ENCODE measurements at regions not wholly inside any gene's neighbourhood (a gene's known extent, or its start where the extent isn't known, plus 50 kb on each side); places are given as distances from the start of the nearest gene placed in this dataset.

DNA sequence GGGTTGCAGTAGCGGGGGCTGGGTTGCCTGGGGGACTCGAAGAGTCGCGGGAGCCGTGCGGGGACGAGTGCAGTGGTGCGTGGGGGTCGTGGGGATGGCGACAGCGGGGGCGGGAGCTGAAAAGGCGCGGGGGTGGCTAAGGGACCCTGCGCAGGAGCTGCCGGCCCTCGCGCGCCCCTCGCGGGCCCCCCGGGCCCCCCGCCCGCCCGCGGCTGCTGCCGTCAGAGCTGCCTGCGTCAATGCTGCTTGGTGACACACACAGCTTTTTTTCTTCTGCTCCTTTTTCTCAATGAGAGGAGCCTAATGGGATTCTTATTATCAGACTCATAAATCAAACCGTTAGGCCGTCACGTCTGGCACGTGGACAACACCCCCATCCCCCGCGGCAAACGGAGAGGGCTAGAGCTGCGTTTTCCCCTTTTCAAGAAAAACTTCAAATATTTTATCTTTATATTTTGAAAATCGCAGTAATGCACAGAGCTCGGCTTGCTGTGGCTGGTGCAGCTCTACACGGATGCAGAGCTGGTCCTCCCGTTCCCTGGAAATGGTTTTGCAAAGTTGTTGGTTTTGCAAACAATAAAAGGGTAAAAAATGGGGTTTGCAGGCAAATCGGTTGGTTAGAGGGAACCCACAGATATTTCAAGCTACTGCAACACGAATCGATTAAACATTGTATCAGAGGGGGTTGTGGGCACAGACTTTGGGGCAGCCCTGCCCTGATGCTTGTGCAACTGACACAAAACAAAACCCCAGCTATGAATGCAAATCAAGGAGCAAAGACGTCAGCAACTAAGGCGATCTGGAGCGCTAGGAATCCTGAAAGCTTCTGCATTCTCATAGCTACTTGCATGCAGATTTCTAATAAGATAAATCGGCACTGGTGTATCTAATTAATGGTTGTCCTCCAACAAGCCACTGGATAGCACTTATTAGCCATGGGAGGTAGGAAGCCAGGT is 161.4 kb downstream of the TBXT start:
- Mint-ChIP-seq H3K4me1 (peaks cover 55% of the 10 kb centered on the region), H3K9me3 (peaks cover 5% of the 10 kb centered on the region), H3K27me3 (ENCODE audit: insufficient read depth, low read depth) (peaks cover 33% of the 10 kb centered on the region), H3K4me3 (peak overlapping the region; percentile 86), H3K36me3 (no peaks in the 10 kb centered on the region), H3K27ac (peak overlapping the region; percentile 57)
- no peaks in the 10 kb centered on the region for H3K9me3 ChIP-seq (ENCODE audit: low read depth)
- H3K79me2 ChIP-seq (ENCODE audit: low read depth): no peaks in the 10 kb centered on the region
- H3K36me3 ChIP-seq: no peaks in the 10 kb centered on the region
- H3K9ac ChIP-seq: no peak overlapping the region
- H2AFZ ChIP-seq (replicated peaks): peak overlapping the region; percentile 23
- peak; percentile 28 for TF ChIP-seq EZH2phosphoT487 (IDR thresholded peaks at IDR 0.05)
- TF ChIP-seq, protein P1, sequence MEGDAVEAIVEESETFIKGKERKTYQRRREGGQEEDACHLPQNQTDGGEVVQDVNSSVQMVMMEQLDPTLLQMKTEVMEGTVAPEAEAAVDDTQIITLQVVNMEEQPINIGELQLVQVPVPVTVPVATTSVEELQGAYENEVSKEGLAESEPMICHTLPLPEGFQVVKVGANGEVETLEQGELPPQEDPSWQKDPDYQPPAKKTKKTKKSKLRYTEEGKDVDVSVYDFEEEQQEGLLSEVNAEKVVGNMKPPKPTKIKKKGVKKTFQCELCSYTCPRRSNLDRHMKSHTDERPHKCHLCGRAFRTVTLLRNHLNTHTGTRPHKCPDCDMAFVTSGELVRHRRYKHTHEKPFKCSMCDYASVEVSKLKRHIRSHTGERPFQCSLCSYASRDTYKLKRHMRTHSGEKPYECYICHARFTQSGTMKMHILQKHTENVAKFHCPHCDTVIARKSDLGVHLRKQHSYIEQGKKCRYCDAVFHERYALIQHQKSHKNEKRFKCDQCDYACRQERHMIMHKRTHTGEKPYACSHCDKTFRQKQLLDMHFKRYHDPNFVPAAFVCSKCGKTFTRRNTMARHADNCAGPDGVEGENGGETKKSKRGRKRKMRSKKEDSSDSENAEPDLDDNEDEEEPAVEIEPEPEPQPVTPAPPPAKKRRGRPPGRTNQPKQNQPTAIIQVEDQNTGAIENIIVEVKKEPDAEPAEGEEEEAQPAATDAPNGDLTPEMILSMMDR (IDR thresholded peaks at IDR 0.05): no peak
- TF ChIP-seq EZH2 (IDR thresholded peaks at IDR 0.05): peak; percentile 39
- peaks cover 36% of the 10 kb centered on the region for H3K4me1 ChIP-seq
- H3K4me2 ChIP-seq: peak overlapping the region; percentile 77
- H3K4me3 ChIP-seq: peak overlapping the region; percentile 43
- H3K27me3 ChIP-seq: peaks cover 77% of the 10 kb centered on the region
- DNase-seq (ENCODE audit: low spot score): peak; percentile 70
- H3K27ac ChIP-seq: no peak overlapping the region
- H3F3A ChIP-seq (ENCODE audit: low read depth): no peaks in the 10 kb centered on the region
- peaks cover 3% of the 10 kb centered on the region for H4K20me1 ChIP-seq (ENCODE audit: low read depth)

DNA sequence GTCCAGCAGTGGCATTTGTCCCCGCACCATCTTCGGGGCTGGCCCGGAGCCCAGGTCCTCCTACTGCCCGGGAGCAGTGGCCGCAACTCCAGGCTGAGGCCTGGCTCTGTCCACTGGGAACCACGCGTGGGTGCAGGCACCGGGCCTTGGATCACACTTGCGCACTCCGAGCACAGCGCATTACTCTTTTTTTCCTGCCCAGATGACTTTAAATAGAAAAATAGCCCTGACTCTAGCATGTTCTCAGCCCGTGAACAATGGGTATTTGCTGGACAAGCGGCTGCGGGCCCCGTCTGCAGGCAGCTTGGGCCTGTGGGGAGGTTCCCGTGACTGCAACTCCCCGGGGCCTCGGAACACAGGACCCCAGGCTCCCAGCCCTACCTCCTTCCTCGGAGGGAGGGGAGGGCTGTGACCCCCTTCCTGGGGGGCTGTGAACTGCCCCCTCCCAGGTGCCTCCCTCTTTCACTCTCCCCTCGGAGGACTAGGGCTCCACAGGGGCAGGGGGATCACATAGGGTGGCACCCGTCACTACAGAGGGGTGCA is 162.2 kb downstream of the TBXT start:
- Histone ChIP-seq H3K36me3 (no peaks in the 10 kb centered on the region), H3F3A (ENCODE audit: low read depth) (no peaks in the 10 kb centered on the region), H3K4me3 (peak overlapping the region; percentile 43), H3K9ac (no peak overlapping the region), H3K27me3 (peaks cover 69% of the 10 kb centered on the region), H4K20me1 (ENCODE audit: low read depth) (peaks cover 3% of the 10 kb centered on the region), H3K79me2 (ENCODE audit: low read depth) (no peaks in the 10 kb centered on the region), H3K4me1 (peaks cover 36% of the 10 kb centered on the region), H3K9me3 (ENCODE audit: low read depth) (no peaks in the 10 kb centered on the region), H2AFZ (replicated peaks) (peak overlapping the region; percentile 23), H3K4me2 (peak overlapping the region; percentile 77), H3K27ac (no peak overlapping the region)
- peaks cover 33% of the 10 kb centered on the region for H3K27me3 Mint-ChIP-seq (ENCODE audit: insufficient read depth, low read depth)
- TF ChIP-seq, protein P1 (IDR thresholded peaks at IDR 0.05): no peak
- TF ChIP-seq EZH2phosphoT487 (IDR thresholded peaks at IDR 0.05) (no peak), EZH2 (IDR thresholded peaks at IDR 0.05) (no peak)
- H3K4me1 Mint-ChIP-seq: peaks cover 55% of the 10 kb centered on the region
- peak overlapping the region; percentile 93 for H3K27ac Mint-ChIP-seq
- H3K9me3 Mint-ChIP-seq: peaks cover 5% of the 10 kb centered on the region
- peak overlapping the region; percentile 80 for H3K4me3 Mint-ChIP-seq
- DNase-seq (ENCODE audit: low spot score): peak; percentile 55
- H3K36me3 Mint-ChIP-seq: no peaks in the 10 kb centered on the region

- no peak overlapping the region for H2AFZ ChIP-seq (replicated peaks)
- H3K27ac Mint-ChIP-seq: peak overlapping the region; percentile 93
Measured at GRCh38 chr6:166004876-166005275, 162.8 kb downstream of the TBXT start.

More at GRCh38 chr6:166004876-166005275, 162.8 kb downstream of the TBXT start:
- H3K4me3 ChIP-seq: no peak overlapping the region
- no peaks in the 10 kb centered on the region for H3K36me3 Mint-ChIP-seq
- H3K9ac ChIP-seq: no peak overlapping the region
- H3K4me3 Mint-ChIP-seq: peak overlapping the region; percentile 80
- H3K4me2 ChIP-seq: no peak overlapping the region
- no peaks in the 10 kb centered on the region for H3K9me3 ChIP-seq (ENCODE audit: low read depth)
- no peak for TF ChIP-seq EZH2phosphoT487 (IDR thresholded peaks at IDR 0.05)
- TF ChIP-seq, protein P1 (IDR thresholded peaks at IDR 0.05): no peak
- TF ChIP-seq EZH2 (IDR thresholded peaks at IDR 0.05): no peak
- H3K79me2 ChIP-seq (ENCODE audit: low read depth): no peaks in the 10 kb centered on the region
- H3K4me1 ChIP-seq: peaks cover 36% of the 10 kb centered on the region
- peaks cover 55% of the 10 kb centered on the region for H3K4me1 Mint-ChIP-seq
- DNase-seq (ENCODE audit: low spot score): no peak
- no peak overlapping the region for H3K27ac ChIP-seq
- peaks cover 3% of the 10 kb centered on the region for H4K20me1 ChIP-seq (ENCODE audit: low read depth)
- H3F3A ChIP-seq (ENCODE audit: low read depth): no peaks in the 10 kb centered on the region
- peaks cover 32% of the 10 kb centered on the region for H3K27me3 Mint-ChIP-seq (ENCODE audit: insufficient read depth, low read depth)
- no peaks in the 10 kb centered on the region for H3K36me3 ChIP-seq
- peaks cover 5% of the 10 kb centered on the region for H3K9me3 Mint-ChIP-seq
- peaks cover 63% of the 10 kb centered on the region for H3K27me3 ChIP-seq
